Vagina (tissue), 2 donors: ENCODE measurements at regions not wholly inside any gene's neighbourhood (a gene's known extent, or its start where the extent isn't known, plus 50 kb on each side); places are given as distances from the start of the nearest gene placed in this dataset.

Experiments
- POLR2AphosphoS5 ChIP-seq, 2 donors: sonication (generic); formaldehyde crosslinking; IDR thresholded peaks; one replicate each; pipeline ENCODE4 v1.9.0; 2017; ENCODE audit warnings: antibody characterized with exemption in 2 of 2, mild to moderate bottlenecking in 2 of 2, low read depth in 1 of 2; ENCODE audit not compliant: insufficient read depth in 1 of 2
- TF ChIP-seq, protein P1 (sequence below), 3 experiments: fragments of 450-650 bp in 2 of 3; fragments of 200-600 bp in 1 of 3; sonication (generic) in 1 of 3; IDR thresholded peaks; one replicate each; pipeline ENCODE4 v1.5.1; 2017 to 2019; ENCODE audit warnings: antibody characterized with exemption in 3 of 3, mild to moderate bottlenecking in 2 of 3, moderate library complexity in 2 of 3

DNA sequence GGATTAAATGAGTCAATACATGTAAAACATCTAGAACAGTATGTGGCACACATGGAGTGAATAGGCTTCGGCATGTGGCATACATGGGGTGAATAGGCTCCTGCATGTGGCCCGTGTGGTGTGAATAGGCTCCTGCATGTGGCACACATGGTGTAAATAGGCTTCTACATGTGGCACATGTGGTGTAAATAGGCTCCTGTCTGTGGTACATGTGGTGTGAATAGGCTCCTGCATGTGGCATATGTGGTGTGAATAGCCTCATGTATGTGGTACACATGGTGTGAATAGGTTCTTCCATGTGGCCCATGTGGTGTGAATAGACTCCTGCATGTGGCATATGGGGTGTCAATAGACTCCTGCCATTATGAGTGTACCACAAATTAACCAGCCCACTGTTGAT is 219.1 kb upstream of the KIRREL3 start:
- TF ChIP-seq, protein P1, sequence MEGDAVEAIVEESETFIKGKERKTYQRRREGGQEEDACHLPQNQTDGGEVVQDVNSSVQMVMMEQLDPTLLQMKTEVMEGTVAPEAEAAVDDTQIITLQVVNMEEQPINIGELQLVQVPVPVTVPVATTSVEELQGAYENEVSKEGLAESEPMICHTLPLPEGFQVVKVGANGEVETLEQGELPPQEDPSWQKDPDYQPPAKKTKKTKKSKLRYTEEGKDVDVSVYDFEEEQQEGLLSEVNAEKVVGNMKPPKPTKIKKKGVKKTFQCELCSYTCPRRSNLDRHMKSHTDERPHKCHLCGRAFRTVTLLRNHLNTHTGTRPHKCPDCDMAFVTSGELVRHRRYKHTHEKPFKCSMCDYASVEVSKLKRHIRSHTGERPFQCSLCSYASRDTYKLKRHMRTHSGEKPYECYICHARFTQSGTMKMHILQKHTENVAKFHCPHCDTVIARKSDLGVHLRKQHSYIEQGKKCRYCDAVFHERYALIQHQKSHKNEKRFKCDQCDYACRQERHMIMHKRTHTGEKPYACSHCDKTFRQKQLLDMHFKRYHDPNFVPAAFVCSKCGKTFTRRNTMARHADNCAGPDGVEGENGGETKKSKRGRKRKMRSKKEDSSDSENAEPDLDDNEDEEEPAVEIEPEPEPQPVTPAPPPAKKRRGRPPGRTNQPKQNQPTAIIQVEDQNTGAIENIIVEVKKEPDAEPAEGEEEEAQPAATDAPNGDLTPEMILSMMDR (IDR thresholded peaks at IDR 0.05): no peak
- TF ChIP-seq POLR2AphosphoS5 (IDR thresholded peaks at IDR 0.05; ENCODE audit: insufficient read depth in 1 of 2, low read depth in 1 of 2): no peak
